ENCODE measurements at regions not wholly inside any gene's neighbourhood (a gene's known extent, or its start where the extent isn't known, plus 50 kb on each side); places are given as distances from the start of the nearest gene placed in this dataset.

- TF ChIP-seq EED (CRISPR knock-in tag; IDR thresholded peaks at IDR 0.05): no peak
These were observed 1288.7 kb downstream of the CNTNAP5 start (continued) for GRCh38 chr2:125313806-125314205.

DNA sequence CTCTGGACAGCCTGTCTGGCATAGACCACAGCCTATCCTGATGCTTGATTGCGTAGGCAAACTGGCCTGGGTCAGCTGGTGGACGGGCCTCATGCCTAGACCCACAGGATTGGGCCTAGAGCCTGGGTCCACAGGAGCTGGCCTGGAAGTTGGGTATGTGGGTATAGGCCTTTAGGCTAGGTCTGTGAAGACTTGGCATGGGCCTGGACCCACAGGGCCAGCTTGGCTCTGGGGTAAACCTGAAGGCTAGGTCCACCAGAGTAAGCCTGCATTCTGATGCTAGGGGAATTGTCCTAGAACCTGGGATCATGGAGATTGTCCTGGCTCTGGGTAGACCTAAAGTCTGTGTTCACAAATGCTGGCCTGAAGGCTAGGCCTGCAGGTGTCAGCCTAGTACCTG lies 1293.7 kb downstream of the CNTNAP5 start:
- intact Hi-C loops (cut with micrococcal nuclease; ENCODE audit: unreplicated experiment) (no loop called here), in situ Hi-C loops (cut with HindIII; ENCODE audit: extremely low pct_ligation_motif_present, low pct_unique_long_range_greater_than_20kb) (no loop called here)
- Histone ChIP-seq H3K4me3 (replicated peaks in 1 of 3; ENCODE audit: insufficient read depth in 1 of 3, low read depth in 2 of 3, low read length in 3 of 3) (no peak overlapping the region), H3K9ac (ENCODE audit: insufficient read depth, low read depth, low read length) (no peak overlapping the region), H2AFZ (ENCODE audit: low read length) (no peak overlapping the region), H4K20me1 (ENCODE audit: insufficient read depth, low read length) (no peaks in the 10 kb centered on the region), H3K4me1 (ENCODE audit: insufficient read depth, low read length) (no peaks in the 10 kb centered on the region), H3K36me3 (replicated peaks in 1 of 2; ENCODE audit: control insufficient read depth in 1 of 2, insufficient read depth in 2 of 2, low read length in 2 of 2) (no peaks in the 10 kb centered on the region), H3K27ac (ENCODE audit: extremely low read length, insufficient read depth, low read length) (no peak overlapping the region), H3K79me2 (ENCODE audit: insufficient read depth, low read length) (no peaks in the 10 kb centered on the region), H3K27me3 (ENCODE audit: control insufficient read depth in 1 of 2, insufficient read depth in 2 of 2, low read length in 2 of 2) (no peaks in the 10 kb centered on the region), H3K9me3 (ENCODE audit: low read length) (peaks cover 83% of the 10 kb centered on the region), H3K4me2 (ENCODE audit: low read depth, low read length) (no peak overlapping the region)
- no TSS peak for BruUV-seq (replicated peaks)
- no peak for ATAC-seq
- ChIA-PET POLR2A (no interaction called here), CTCF (ENCODE audit: low intra/inter-chr PET ratio, low total read pairs) (no interaction called here)
- TF ChIP-seq CCAR2 (optimal IDR thresholded peaks at IDR 0.05; ENCODE audit: low read depth, low read length) (no peak), ZNF30 (CRISPR knock-in tag; IDR thresholded peaks at IDR 0.05) (no peak), ZNF672 (CRISPR knock-in tag; IDR thresholded peaks at IDR 0.05) (no peak), ZBTB1 (CRISPR knock-in tag; IDR thresholded peaks at IDR 0.05; ENCODE audit: borderline replicate concordance) (no peak), POLR2AphosphoS5 (IDR thresholded peaks at IDR 0.05; ENCODE audit: low read depth, low read length) (no peak), REST (IDR thresholded peaks at IDR 0.05; ENCODE audit: borderline replicate concordance in 1 of 2, low read depth in 1 of 2, low read length in 2 of 2) (no peak), ZNF280B (CRISPR knock-in tag; IDR thresholded peaks at IDR 0.05; ENCODE audit: borderline replicate concordance) (no peak), ZNF510 (CRISPR knock-in tag; IDR thresholded peaks at IDR 0.05; ENCODE audit: low read depth) (no peak), TRIM24 (CRISPR knock-in tag; IDR thresholded peaks at IDR 0.05) (no peak), ZNF782 (CRISPR knock-in tag; IDR thresholded peaks at IDR 0.05; ENCODE audit: borderline replicate concordance) (no peak), HIVEP1 (CRISPR knock-in tag; IDR thresholded peaks at IDR 0.05) (no peak), KLF12 (CRISPR knock-in tag; IDR thresholded peaks at IDR 0.05; ENCODE audit: borderline replicate concordance) (no peak), CSRNP1 (CRISPR knock-in tag; IDR thresholded peaks at IDR 0.05) (no peak)
- TF ChIP-seq, protein P1, sequence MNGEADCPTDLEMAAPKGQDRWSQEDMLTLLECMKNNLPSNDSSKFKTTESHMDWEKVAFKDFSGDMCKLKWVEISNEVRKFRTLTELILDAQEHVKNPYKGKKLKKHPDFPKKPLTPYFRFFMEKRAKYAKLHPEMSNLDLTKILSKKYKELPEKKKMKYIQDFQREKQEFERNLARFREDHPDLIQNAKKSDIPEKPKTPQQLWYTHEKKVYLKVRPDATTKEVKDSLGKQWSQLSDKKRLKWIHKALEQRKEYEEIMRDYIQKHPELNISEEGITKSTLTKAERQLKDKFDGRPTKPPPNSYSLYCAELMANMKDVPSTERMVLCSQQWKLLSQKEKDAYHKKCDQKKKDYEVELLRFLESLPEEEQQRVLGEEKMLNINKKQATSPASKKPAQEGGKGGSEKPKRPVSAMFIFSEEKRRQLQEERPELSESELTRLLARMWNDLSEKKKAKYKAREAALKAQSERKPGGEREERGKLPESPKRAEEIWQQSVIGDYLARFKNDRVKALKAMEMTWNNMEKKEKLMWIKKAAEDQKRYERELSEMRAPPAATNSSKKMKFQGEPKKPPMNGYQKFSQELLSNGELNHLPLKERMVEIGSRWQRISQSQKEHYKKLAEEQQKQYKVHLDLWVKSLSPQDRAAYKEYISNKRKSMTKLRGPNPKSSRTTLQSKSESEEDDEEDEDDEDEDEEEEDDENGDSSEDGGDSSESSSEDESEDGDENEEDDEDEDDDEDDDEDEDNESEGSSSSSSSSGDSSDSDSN (CRISPR knock-in tag; IDR thresholded peaks at IDR 0.05): no peak
- DNase-seq (ENCODE audit: low spot score): no peak
- no peak for FAIRE-seq
- 12% methylated on average over 2 of the region's 2 CpGs for WGBS (ENCODE audit: low lambda C conversion rate)

All from HepG2 (cell line).